Stomach (tissue), 4 donors: ENCODE measurements at regions not wholly inside any gene's neighbourhood (a gene's known extent, or its start where the extent isn't known, plus 50 kb on each side); places are given as distances from the start of the nearest gene placed in this dataset.

Experiments used
- POLR2A ChIP-seq, 4 donors: fragments of 450-650 bp; IDR thresholded peaks; one replicate each; pipeline ENCODE4 v1.6.1; 2016; ENCODE audit warnings: antibody characterized with exemption in 4 of 4, control low read depth in 2 of 4, mild to moderate bottlenecking in 1 of 4, moderate library complexity in 1 of 4
- TF ChIP-seq, protein P1 (sequence below), 7 experiments: fragments of 450-650 bp in 4 of 7; fragments of 200-600 bp in 3 of 7; sonication (generic) in 3 of 7; IDR thresholded peaks; one replicate each; pipeline ENCODE4 v1.5.1; 2016 to 2019; ENCODE audit warnings: antibody characterized with exemption in 7 of 7, control low read depth in 2 of 7, mild to moderate bottlenecking in 1 of 7

DNA sequence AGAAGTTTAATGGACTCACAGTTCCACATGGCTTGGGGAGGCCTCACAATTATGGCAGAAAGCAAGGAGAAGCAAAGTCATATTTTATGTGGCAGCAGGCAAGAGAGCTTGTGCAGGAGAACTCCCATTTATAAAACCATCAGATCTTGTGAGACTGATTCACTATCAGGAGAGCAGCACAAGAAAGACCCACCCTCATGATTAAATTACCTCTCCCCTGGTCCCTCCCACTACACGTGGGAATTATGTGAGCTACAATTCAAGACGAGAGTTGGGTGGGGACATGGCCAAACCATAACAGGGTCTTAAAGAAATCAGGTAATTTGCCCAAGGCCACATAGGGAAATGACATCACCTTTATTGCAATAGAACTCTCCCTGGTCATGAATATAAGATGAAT is 1073.3 kb upstream of the ACVR2A start:
- TF ChIP-seq, protein P1, sequence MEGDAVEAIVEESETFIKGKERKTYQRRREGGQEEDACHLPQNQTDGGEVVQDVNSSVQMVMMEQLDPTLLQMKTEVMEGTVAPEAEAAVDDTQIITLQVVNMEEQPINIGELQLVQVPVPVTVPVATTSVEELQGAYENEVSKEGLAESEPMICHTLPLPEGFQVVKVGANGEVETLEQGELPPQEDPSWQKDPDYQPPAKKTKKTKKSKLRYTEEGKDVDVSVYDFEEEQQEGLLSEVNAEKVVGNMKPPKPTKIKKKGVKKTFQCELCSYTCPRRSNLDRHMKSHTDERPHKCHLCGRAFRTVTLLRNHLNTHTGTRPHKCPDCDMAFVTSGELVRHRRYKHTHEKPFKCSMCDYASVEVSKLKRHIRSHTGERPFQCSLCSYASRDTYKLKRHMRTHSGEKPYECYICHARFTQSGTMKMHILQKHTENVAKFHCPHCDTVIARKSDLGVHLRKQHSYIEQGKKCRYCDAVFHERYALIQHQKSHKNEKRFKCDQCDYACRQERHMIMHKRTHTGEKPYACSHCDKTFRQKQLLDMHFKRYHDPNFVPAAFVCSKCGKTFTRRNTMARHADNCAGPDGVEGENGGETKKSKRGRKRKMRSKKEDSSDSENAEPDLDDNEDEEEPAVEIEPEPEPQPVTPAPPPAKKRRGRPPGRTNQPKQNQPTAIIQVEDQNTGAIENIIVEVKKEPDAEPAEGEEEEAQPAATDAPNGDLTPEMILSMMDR (IDR thresholded peaks at IDR 0.05), result no peak
- TF ChIP-seq POLR2A (IDR thresholded peaks at IDR 0.05), result no peak
